Stimulated activated CD8-positive, alpha-beta memory T cell treated with anti-CD3 and anti-CD28 coated beads, Interleukin-12 subunit alpha, Interleukin-12 subunit beta, amount 100 ng/mL, for 24 hours (primary cell): ENCODE measurements at regions not wholly inside any gene's neighbourhood (a gene's known extent, or its start where the extent isn't known, plus 50 kb on each side); places are given as distances from the start of the nearest gene placed in this dataset.
"Not testable (repeated sequence)": the region's sequence is repeated elsewhere in the genome, so short reads cannot be mapped to it uniquely, and the experiment has no call there.

Experiments
- DNase-seq: peaks from one replicate; pipeline ENCODE4 v3.0.0-alpha.2; 2020; ENCODE audit errors: extremely low read depth

DNA sequence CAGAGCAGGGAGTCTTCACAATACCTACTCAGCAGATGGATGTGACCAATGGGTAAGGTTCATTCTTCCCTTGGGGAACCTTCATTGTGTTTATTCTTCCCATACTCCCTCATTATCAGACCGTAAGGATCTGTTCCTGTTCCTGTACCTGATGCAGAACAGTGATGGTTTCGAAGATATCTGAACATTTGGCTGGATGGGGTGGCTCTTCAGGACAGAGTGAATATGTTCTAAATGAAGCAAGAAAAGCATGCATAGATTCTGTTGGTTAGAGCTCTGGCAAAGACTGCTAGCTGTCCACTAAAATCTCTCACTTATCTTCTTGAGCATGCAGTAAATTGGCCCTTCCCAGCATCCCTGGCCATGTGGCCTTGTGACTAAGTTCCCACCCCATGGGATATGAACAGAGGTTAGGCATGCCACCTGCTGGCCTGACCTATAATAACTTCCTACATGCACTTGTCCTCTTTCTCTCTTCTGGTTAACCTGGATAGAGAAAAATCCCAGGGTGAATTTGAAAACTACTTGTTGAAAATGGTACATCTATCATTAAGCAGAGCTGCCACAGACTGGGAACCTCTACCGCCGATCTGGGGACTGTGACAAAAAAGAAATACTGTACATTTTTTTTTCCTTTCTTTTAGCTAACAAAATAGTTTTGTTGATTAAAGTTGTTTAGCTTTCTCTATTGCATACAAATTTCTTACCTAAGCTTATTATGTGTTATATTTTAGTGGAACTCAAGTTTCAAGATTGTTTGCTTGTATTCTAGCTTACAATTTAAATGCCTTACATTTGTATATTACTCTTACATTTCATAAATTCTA is 60.0 kb upstream of the BANK1 start:
- DNase-seq = peak; percentile 11

- no peak for DNase-seq
Measured at GRCh38 chr4:101727238-101727637, 63.3 kb upstream of the BANK1 start.

- DNase-seq = no peak
Measured at GRCh38 chr4:101724093-101724492, 66.4 kb upstream of the BANK1 start.

- no peak for DNase-seq
Measured at GRCh38 chr4:101718810-101719209, 71.7 kb upstream of the BANK1 start.

GRCh38 chr4:101711590-101712260 is 78.8 kb upstream of the BANK1 start:
- DNase-seq = no peak

DNA sequence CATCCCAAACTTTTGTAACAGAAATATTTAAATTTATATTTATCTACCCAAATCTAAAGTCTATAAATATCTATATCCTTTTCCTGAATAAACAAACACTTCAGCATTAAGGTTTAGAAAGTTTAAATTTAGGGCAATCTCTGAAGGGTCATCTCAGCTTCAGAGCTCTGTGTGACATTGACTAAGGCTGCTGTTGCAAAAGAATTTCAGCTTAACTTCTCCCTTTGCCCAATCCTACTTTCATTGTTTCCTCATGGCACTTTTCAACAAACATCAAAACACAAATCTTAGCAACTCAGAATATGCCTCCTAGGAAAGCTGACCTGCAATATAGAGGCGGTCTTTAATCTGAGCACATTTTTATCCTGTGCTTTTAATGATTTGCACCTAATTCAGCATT is 79.7 kb upstream of the BANK1 start:
- DNase-seq = no peak

DNA sequence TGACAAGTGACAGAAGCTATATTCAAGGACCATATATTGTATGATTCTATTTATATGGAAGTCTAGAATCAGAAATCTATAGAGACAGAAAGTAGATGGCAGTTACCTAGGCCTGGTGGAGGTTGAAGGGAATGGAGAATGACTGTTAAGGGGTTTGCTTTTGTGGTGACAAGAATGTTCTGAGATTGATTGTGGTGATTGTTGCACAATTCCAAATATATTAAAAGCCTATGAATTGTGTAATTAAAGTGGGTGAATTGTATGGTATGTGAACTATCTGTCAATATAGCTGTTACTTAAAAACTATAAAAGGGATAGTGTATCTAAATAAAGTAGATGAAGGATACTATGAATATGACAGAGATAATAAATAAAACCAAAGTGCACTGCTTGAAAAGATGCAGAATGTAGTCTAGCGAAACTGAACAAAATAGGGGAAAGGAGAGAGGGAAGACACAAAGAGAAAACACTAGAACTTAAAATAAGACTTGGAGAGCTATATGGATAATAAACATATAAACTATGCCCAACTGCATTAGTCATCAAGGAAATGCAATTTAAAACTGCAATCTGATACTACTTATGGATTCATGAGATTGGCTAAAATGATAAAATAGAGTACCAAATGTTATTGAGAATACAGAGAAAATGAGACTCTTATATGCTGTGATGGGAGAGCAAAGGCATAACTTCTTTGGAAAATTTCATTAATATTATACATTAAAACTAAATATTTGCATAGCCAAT is 82.1 kb upstream of the BANK1 start:
- DNase-seq = no peak

DNA sequence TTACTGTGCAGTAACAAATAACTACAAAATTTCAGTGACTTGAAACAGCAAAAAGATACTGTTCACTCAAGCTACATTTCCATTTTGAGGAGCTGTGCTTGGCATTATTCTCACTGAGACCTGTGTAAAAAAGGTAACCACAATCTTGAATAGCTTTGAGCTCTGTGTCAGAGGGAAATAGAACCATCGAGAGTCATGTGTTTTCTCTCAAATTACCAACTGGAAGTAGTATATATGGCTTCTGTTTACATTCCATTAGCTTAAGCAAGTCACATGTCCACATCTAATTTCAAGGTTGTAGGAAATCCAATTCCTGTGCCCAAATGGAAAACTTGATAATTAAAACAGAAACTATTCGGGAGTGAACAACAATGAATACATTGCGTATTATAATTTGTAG is 82.9 kb upstream of the BANK1 start:
- no peak for DNase-seq

GRCh38 chr4:101706535-101707057 is 83.9 kb upstream of the BANK1 start:
- no peak for DNase-seq

- no peak for DNase-seq
Measured at GRCh38 chr4:101701551-101701950, 89.0 kb upstream of the BANK1 start.

- no peak for DNase-seq
Measured at GRCh38 chr4:101699441-101700124, 90.9 kb upstream of the BANK1 start.

- DNase-seq = no peak
Measured at GRCh38 chr4:101697266-101697665, 93.3 kb upstream of the BANK1 start.

DNA sequence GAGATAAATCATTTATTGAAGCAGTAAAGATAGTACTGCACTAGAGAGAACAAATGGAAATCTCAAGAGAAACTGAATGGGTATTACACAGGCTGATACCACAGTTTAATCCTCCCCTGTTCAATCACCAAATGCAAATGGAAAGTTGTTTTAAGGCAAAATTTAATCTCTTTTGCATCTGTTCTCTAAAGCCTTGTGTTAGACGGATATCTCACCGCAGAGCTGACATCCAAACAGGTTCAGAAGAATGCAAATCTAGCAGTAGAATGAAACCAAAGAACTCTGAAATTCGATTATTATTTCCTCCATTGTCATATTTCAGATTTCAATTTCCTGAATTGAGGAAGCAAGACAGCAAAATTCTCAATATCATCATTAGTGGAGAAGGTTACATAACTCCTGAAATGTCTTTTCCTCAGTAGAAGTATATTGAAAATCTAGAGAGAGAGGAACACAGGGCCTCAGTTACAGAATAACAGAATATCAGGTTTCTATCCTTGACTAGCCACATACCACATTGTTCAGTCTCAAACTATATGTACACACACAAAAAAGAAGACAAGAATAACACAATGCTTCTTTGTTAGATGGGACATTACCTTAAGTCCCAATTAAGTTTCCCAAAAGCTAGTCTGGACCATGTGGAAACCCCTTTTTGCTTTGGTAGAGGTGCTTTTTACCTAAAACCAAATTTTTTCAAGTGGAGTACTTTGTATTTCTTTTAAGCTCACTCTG is 94.1 kb upstream of the BANK1 start:
- DNase-seq = no peak

DNA sequence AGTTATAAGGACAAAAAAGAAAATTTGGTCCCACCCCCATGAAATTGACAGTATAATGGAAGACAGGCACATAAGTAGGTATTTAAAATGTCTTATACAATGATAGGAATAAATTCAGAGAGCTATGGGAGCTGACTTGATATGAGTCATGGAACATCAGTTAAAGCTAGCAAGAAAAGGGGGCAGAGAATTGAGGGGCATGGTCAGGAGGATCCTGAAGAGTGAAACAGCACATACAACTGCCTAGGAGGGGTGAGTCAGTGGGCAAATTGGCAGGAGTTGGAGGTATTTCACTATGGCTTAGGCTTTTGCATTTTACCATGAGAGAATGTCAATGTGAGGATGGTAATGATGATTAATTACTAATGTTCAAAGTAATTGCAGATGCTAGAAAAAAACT is 95.4 kb upstream of the BANK1 start:
- DNase-seq = no peak

GRCh38 chr4:101694403-101694802 is 96.1 kb upstream of the BANK1 start:
- not testable (repeated sequence) for DNase-seq

DNA sequence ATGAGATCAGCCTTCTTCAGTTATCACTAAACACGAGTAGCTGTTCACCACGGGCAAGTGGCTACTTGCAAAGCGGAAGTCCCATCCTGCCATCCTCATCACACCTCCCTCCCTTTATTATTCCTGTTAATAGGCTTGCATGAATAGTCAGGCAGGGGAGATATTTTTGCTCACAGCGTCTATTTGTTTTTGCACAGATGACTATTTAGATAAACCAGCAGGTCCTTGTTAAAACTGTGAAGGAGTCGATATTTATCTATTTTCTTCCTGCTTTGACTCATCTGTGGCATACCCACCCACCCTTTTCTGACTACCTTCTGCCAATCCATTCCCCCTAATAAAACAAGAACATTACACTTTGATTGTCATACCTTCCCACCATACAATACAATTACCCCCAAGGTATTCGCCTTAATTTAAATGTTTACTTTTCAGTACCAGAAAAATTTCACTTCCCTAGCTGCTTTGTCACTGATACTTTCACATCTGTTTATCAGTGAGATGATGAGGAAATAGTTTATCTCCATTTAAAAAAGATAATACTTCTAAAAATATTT is 96.6 kb upstream of the BANK1 start:
- DNase-seq = no peak

DNA sequence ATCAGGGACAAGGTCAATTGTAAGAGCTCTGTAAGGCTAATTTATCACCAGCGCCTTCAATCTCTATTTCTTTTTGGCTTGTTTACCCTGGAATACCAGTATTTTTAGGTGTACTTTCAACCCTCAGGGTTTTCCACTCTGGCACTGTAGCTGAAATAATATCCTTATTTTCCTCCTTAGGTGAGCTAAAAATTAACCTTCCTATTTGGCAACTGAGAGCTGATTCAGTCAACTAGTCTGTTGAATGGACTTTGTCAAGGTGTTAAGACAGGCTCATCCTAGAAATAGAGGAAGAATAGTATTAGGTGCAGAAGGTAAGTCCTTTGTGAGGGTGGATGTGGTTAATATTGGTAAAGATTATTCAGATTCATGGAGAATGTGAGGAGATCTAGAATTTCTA is 101.3 kb upstream of the BANK1 start:
- DNase-seq = no peak

- no peak for DNase-seq
Measured at GRCh38 chr4:101685126-101685525, 105.4 kb upstream of the BANK1 start.

- DNase-seq = no peak
Measured at GRCh38 chr4:101682946-101683345, 107.6 kb upstream of the BANK1 start.

DNA sequence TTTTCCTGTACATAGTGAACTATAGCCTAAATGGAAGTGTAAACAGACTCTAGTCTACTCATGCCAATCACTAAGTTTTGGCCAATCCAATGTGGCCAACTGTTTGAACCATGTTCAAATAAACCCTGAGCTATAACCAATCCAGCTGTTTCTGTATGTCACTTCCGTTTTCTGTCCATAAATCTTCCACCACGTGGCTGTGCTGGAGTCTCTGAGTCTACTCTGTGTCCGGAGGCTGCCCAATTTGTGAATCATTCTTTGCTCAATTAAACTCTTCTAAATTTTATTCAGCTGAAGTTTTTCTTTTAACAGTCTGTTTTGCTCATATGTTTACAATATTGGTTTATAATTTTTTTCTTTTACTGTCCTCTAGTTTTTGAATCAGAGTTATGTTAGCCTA is 112.3 kb upstream of the BANK1 start:
- no peak for DNase-seq

- no peak for DNase-seq
Measured at GRCh38 chr4:101670897-101671296, 119.6 kb upstream of the BANK1 start.
